ENCODE measurements at regions not wholly inside any gene's neighbourhood (a gene's known extent, or its start where the extent isn't known, plus 50 kb on each side); places are given as distances from the start of the nearest gene placed in this dataset.

- ChIA-PET CTCF (interaction anchor here (1.5 to 2.1 kb wide), 2 partner anchors 11 to 728 kb away, joined by 6 read pairs; no protein-coding TSS in a partner anchor), POLR2A (no interaction called here)
- H3K4me3 ChIP-seq (ENCODE audit: low read depth, low read length), result no peak overlapping the region
- no peak for DNase-seq (ENCODE audit: low read depth, low spot score)
- TF ChIP-seq CTCF (IDR thresholded peaks at IDR 0.05; ENCODE audit: insufficient read depth, low read length, missing control alignments), result no peak
These were observed 223.7 kb upstream of the CSF3R start for GRCh38 chr1:36706416-36706815.

- no peak for DNase-seq (ENCODE audit: low read depth, low spot score)
- CTCF ChIA-PET, result interaction anchor here (1.5 to 2.1 kb wide), 2 partner anchors 10 to 729 kb away, joined by 6 read pairs; no protein-coding TSS in a partner anchor
- H3K4me3 ChIP-seq (ENCODE audit: low read depth, low read length), result no peak overlapping the region
- POLR2A ChIA-PET, result no interaction called here
- TF ChIP-seq CTCF (IDR thresholded peaks at IDR 0.05; ENCODE audit: insufficient read depth, low read length, missing control alignments), result no peak
These were observed 222.9 kb upstream of the CSF3R start for GRCh38 chr1:36705629-36706028.

- POLR2A ChIA-PET, result no interaction called here
- DNase-seq (ENCODE audit: low read depth, low spot score), result no peak
- no peak overlapping the region for H3K4me3 ChIP-seq (ENCODE audit: low read depth, low read length)
- peak; percentile 91 for TF ChIP-seq CTCF (IDR thresholded peaks at IDR 0.05; ENCODE audit: insufficient read depth, low read length, missing control alignments)
- CTCF ChIA-PET, result no interaction called here
These were observed 221.0 kb upstream of the CSF3R start for GRCh38 chr1:36703526-36704208.

- TF ChIP-seq CTCF (IDR thresholded peaks at IDR 0.05; ENCODE audit: insufficient read depth, low read length, missing control alignments), result no peak
- ChIA-PET POLR2A (no interaction called here), CTCF (no interaction called here)
- no peak for DNase-seq (ENCODE audit: low read depth, low spot score)
- H3K4me3 ChIP-seq (ENCODE audit: low read depth, low read length), result no peak overlapping the region
These were observed 220.2 kb upstream of the CSF3R start for GRCh38 chr1:36702963-36703362.

- ChIA-PET CTCF (no interaction called here), POLR2A (no interaction called here)
- H3K4me3 ChIP-seq (ENCODE audit: low read depth, low read length), result no peak overlapping the region
- DNase-seq (ENCODE audit: low read depth, low spot score), result no peak
- TF ChIP-seq CTCF (IDR thresholded peaks at IDR 0.05; ENCODE audit: insufficient read depth, low read length, missing control alignments), result no peak
These were observed 216.6 kb upstream of the CSF3R start for GRCh38 chr1:36699113-36699911.

GRCh38 chr1:36697836-36698605 lies 215.3 kb upstream of the CSF3R start:
- CTCF ChIA-PET, result no interaction called here
- POLR2A ChIA-PET, result no interaction called here
- TF ChIP-seq CTCF (IDR thresholded peaks at IDR 0.05; ENCODE audit: insufficient read depth, low read length, missing control alignments), result no peak
- H3K4me3 ChIP-seq (ENCODE audit: low read depth, low read length), result no peak overlapping the region
- no peak for DNase-seq (ENCODE audit: low read depth, low spot score)

Measured in AG04449 (cell line).